ENCODE measurements at regions not wholly inside any gene's neighbourhood (a gene's known extent, or its start where the extent isn't known, plus 50 kb on each side); places are given as distances from the start of the nearest gene placed in this dataset.

DNA sequence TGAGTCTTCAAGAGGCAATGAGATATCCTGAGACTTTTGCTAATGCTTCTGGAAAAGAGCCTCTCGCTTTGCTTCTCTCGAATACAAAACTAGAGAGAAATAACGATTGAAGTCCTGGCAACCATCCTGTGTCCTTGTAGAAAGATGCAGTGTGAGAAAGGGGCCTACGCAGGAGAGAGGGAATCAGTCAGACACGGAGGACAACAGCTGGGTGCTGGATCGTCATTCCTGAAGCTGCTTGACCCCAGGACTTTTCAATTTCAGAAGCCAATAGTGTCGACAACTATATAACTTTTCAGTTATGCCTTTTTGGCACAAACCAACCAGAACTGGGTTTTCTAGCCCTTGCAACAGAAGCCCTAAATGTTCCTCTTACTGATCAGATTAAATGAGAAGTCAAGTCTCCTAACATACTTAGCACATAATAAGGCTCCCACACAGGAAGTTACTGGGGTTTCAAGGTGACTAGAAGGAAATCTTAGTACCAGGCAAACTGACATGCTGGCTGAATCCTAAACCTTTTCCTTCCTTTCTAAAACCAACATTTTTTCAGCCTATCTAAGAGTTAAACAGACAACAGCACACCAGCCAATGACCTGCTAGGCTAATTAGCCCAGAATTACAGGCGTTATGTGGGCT lies 755.6 kb downstream of the MED13L start:
- H3K9ac ChIP-seq (ENCODE audit: insufficient read depth in 1 of 2, low read length in 2 of 2), result no peak overlapping the region
- peaks cover 0 to 3% (median 0%) of the 10 kb centered on the region in 5 donors for H3K4me1 ChIP-seq (ENCODE audit: control insufficient read depth in 5 of 5, insufficient read depth in 5 of 5, low read length in 5 of 5)
- no peak overlapping the region for H3K4me3 ChIP-seq
- 62 to 65% methylated on average over 8 of the region's 8 CpGs for WGBS, 2 donors
- ATAC-seq (ENCODE audit: insufficient read depth, low FRiP score) (no peak), DNase-seq (peak; percentile 22 to 68 (median 50))
- H3K9me3 ChIP-seq (ENCODE audit: control insufficient read depth in 4 of 4, insufficient read depth in 3 of 4, low read length in 3 of 4), result no peaks in the 10 kb centered on the region
- no peaks in the 10 kb centered on the region for H3K27me3 ChIP-seq (ENCODE audit: control insufficient read depth in 3 of 3, insufficient read depth in 3 of 3, low read length in 2 of 3)
- no peaks in the 10 kb centered on the region for H3K36me3 ChIP-seq (ENCODE audit: control insufficient read depth in 4 of 4, insufficient read depth in 4 of 4, low read length in 4 of 4)
- TF ChIP-seq, protein P1, sequence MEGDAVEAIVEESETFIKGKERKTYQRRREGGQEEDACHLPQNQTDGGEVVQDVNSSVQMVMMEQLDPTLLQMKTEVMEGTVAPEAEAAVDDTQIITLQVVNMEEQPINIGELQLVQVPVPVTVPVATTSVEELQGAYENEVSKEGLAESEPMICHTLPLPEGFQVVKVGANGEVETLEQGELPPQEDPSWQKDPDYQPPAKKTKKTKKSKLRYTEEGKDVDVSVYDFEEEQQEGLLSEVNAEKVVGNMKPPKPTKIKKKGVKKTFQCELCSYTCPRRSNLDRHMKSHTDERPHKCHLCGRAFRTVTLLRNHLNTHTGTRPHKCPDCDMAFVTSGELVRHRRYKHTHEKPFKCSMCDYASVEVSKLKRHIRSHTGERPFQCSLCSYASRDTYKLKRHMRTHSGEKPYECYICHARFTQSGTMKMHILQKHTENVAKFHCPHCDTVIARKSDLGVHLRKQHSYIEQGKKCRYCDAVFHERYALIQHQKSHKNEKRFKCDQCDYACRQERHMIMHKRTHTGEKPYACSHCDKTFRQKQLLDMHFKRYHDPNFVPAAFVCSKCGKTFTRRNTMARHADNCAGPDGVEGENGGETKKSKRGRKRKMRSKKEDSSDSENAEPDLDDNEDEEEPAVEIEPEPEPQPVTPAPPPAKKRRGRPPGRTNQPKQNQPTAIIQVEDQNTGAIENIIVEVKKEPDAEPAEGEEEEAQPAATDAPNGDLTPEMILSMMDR (IDR thresholded peaks at IDR 0.05; ENCODE audit: control extremely low read depth, extremely low read depth), result no peak
- H3K27ac ChIP-seq (ENCODE audit: low read depth in 1 of 2, low read length in 1 of 2), result no peak overlapping the region

DNA sequence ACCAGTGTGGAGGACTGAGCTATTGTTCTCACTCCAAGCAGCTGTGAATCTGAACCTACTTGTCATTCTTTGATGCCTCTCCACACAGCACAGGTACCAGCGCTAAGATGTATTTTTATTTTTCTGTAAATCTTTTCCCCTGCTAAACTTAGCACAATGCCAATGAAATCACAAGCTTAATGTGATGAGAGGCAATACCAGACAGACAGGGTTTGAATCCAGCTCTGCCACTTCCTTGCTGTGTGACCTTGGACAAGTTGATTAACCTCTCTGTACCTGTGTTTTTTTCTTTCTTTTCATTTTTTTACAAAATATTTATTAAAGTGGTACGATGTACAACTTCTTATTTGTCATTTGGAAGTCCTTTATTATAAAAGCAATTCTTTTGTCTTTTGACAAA lies 757.6 kb downstream of the MED13L start:
- TF ChIP-seq, protein P1 (IDR thresholded peaks at IDR 0.05; ENCODE audit: control extremely low read depth, extremely low read depth), result no peak
- WGBS, 2 donors, result 90 to 94% methylated on average over 2 of the region's 2 CpGs

DNA sequence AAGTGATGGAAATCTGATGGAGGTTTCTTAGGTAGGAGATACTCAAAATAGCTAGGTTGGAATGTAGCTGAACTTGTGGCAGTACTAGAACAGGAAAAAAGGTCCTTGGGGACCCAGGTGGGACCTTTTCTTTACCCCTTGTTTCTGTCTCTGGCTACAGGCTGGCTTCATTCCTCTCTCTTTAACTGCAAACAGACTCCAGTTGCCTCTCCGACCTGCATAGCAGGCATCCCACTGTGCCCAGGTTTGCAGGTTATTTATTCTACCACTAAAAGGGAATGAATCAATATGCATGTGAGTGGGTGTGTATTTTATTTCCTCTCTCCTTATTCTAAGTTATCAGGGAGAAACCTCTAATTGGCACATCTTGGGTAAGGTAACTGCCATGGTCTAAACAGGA lies 758.1 kb downstream of the MED13L start:
- no peak overlapping the region for H3K4me3 ChIP-seq
- no peaks in the 10 kb centered on the region for H3K36me3 ChIP-seq (ENCODE audit: control insufficient read depth in 4 of 4, insufficient read depth in 4 of 4, low read length in 4 of 4)
- H3K9me3 ChIP-seq (ENCODE audit: control insufficient read depth in 4 of 4, insufficient read depth in 3 of 4, low read length in 3 of 4), result peaks cover 0 to 3% (median 0%) of the 10 kb centered on the region in 4 donors
- TF ChIP-seq, protein P1 (IDR thresholded peaks at IDR 0.05; ENCODE audit: control extremely low read depth, extremely low read depth), result no peak
- peaks cover 0 to 3% (median 0%) of the 10 kb centered on the region in 5 donors for H3K4me1 ChIP-seq (ENCODE audit: control insufficient read depth in 5 of 5, insufficient read depth in 5 of 5, low read length in 5 of 5)
- WGBS, 2 donors, result 87 to 93% methylated on average over 1 of the region's 1 CpG
- ATAC-seq (ENCODE audit: insufficient read depth, low FRiP score), result no peak
- H3K27me3 ChIP-seq (ENCODE audit: control insufficient read depth in 3 of 3, insufficient read depth in 3 of 3, low read length in 2 of 3), result no peaks in the 10 kb centered on the region
- no peak overlapping the region for H3K9ac ChIP-seq (ENCODE audit: insufficient read depth in 1 of 2, low read length in 2 of 2)
- no peak for DNase-seq
- H3K27ac ChIP-seq (ENCODE audit: low read depth in 1 of 2, low read length in 1 of 2), result no peak overlapping the region

More for the DNA sequence above, 757.6 kb downstream of the MED13L start:
- no peak overlapping the region for H3K4me3 ChIP-seq
- DNase-seq (no peak), ATAC-seq (ENCODE audit: insufficient read depth, low FRiP score) (no peak)
- no peak overlapping the region for H3K9ac ChIP-seq (ENCODE audit: insufficient read depth in 1 of 2, low read length in 2 of 2)
- H3K9me3 ChIP-seq (ENCODE audit: control insufficient read depth in 4 of 4, insufficient read depth in 3 of 4, low read length in 3 of 4), result peaks cover 0 to 2% (median 0%) of the 10 kb centered on the region in 4 donors
- no peaks in the 10 kb centered on the region for H3K27me3 ChIP-seq (ENCODE audit: control insufficient read depth in 3 of 3, insufficient read depth in 3 of 3, low read length in 2 of 3)
- H3K27ac ChIP-seq (ENCODE audit: low read depth in 1 of 2, low read length in 1 of 2), result no peak overlapping the region
- H3K4me1 ChIP-seq (ENCODE audit: control insufficient read depth in 5 of 5, insufficient read depth in 5 of 5, low read length in 5 of 5), result peaks cover 0 to 3% (median 0%) of the 10 kb centered on the region in 5 donors
- no peaks in the 10 kb centered on the region for H3K36me3 ChIP-seq (ENCODE audit: control insufficient read depth in 4 of 4, insufficient read depth in 4 of 4, low read length in 4 of 4)

- DNase-seq (no peak), ATAC-seq (ENCODE audit: insufficient read depth, low FRiP score) (no peak)
- Histone ChIP-seq H3K27ac (ENCODE audit: low read depth in 1 of 2, low read length in 1 of 2) (no peak overlapping the region), H3K4me1 (ENCODE audit: control insufficient read depth in 5 of 5, insufficient read depth in 5 of 5, low read length in 5 of 5) (peaks cover 0 to 3% (median 0%) of the 10 kb centered on the region in 5 donors), H3K27me3 (ENCODE audit: control insufficient read depth in 3 of 3, insufficient read depth in 3 of 3, low read length in 2 of 3) (no peaks in the 10 kb centered on the region), H3K4me3 (no peak overlapping the region), H3K9me3 (ENCODE audit: control insufficient read depth in 4 of 4, insufficient read depth in 3 of 4, low read length in 3 of 4) (peaks cover 0 to 3% (median under 1%) of the 10 kb centered on the region in 4 donors), H3K9ac (ENCODE audit: insufficient read depth in 1 of 2, low read length in 2 of 2) (no peak overlapping the region), H3K36me3 (ENCODE audit: control insufficient read depth in 4 of 4, insufficient read depth in 4 of 4, low read length in 4 of 4) (no peaks in the 10 kb centered on the region)
- 70 to 96% methylated on average over 4 of the region's 4 CpGs for WGBS, 2 donors
- TF ChIP-seq, protein P1 (IDR thresholded peaks at IDR 0.05; ENCODE audit: control extremely low read depth, extremely low read depth), result no peak
Observed at GRCh38 chr12:115517913-115518312, 759.6 kb downstream of the MED13L start.
